ENCODE measurements at regions not wholly inside any gene's neighbourhood (a gene's known extent, or its start where the extent isn't known, plus 50 kb on each side); places are given as distances from the start of the nearest gene placed in this dataset.

DNA sequence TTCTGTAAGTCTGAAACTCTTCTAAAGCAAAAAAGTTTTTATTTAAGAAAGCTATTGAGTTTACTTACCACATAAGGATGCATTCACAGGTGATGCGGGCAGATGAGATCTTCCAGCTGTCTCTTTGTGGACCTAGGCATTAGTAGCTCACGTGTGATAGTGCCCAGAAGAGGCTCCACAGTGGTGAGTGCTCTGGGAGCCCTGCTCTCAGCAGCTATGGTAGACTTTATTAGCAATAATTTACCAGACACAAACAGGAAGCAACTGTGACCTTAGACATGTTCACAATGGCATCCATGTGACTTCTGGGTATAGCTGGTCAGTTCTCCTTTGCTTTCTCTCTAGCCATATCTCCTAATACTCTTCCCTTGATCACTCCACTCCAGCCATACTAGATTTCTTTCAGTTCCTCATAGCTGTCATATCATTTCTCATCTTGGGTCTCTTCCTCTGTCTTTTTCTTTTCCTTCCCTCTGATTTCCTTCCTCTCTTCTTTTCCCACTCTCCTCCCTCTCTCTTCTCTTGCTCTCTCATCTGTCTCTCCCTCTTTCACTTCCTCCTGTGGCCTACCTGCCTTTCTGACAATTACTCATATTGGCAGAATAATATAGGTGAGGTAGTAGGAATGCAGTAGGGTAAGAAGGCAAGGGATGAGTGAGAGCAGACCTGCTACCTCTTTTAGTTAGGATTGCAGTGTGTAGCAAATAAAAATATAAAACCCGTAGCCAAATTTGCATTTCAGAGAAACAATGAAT lies 75.2 kb upstream of the SCAF11 start:
- TF ChIP-seq EZH2 (IDR thresholded peaks at IDR 0.05), result no peak
- TF ChIP-seq POLR2AphosphoS5 (IDR thresholded peaks at IDR 0.05; ENCODE audit: borderline replicate concordance, low read depth, low read length), result no peak
- TF ChIP-seq FOXP2 (optimal IDR thresholded peaks at IDR 0.05; ENCODE audit: control extremely low read depth, extremely low read length, insufficient read depth), result no peak

All from SK-N-MC (cell line).